BJ (cell line): ENCODE measurements at regions not wholly inside any gene's neighbourhood (a gene's known extent, or its start where the extent isn't known, plus 50 kb on each side); places are given as distances from the start of the nearest gene placed in this dataset. TPM values are rescaled to one million over a fixed set of nuclear protein-coding genes. Genes with fewer than 3 reads are reported as not detected.

ENCODE experiments used
- CTCF ChIA-PET: fragments of 350-600 bp; formaldehyde crosslinking; extraction: SDS; loops from one replicate; lab custom pipeline; 2021; ENCODE audit warnings: antibody characterized with exemption, inconsistent platforms; lab: Yijun Ruan, JAX
- POLR2A ChIA-PET: fragments of 300-600 bp; sonication (Branson Sonifier 250); formaldehyde crosslinking; extraction: SDS; loops from one replicate; lab custom pipeline; 2021; ENCODE audit warnings: antibody characterized with exemption; lab: Charles Lee
- DNase-seq: peaks from one replicate; pipeline ENCODE4 v3.0.0-alpha.2; 2011; ENCODE audit warnings: low read depth
- H3K27me3 ChIP-seq: 2 replicates; pipeline ENCODE4 v1.6.0; 2011; ENCODE audit warnings: low read length; ENCODE audit not compliant: control insufficient read depth, insufficient read depth
- H3K36me3 ChIP-seq: 2 replicates; pipeline ENCODE4 v1.5.1; 2011; ENCODE audit warnings: low read length; ENCODE audit not compliant: control insufficient read depth, insufficient read depth
- H3K4me3 ChIP-seq: 2 replicates; pipeline ENCODE4 v1.5.1; 2011; ENCODE audit warnings: low read depth, mild to moderate bottlenecking, control low read depth, low read length
- CTCF ChIP-seq: IDR thresholded peaks from 2 replicates; pipeline ENCODE4 v1.5.1; 2011; ENCODE audit warnings: low read depth, mild to moderate bottlenecking, control low read depth, inconsistent platforms, low read length, moderate library complexity; ENCODE audit not compliant: insufficient read depth
- small RNA-seq: library from RNA; depleted of rRNA; stranded (forward); fragments of <200 nt; gene quantifications from one replicate; pipeline ENCODE3, GENCODE V24; 2012; ENCODE audit warnings: low replicate concordance, low read depth; ENCODE audit not compliant: insufficient read length

GRCh38 chr20:24042646-24043045 lies 54.1 kb upstream of the GGTLC1 start:
- no peaks in the 10 kb centered on the region for H3K36me3 ChIP-seq
- no peak overlapping the region for H3K4me3 ChIP-seq
- H3K27me3 ChIP-seq, result no peaks in the 10 kb centered on the region
- POLR2A ChIA-PET, result no interaction called here
- no peak for DNase-seq
- CTCF ChIA-PET, result interaction anchor here (0.7 kb wide), 1 partner anchor 1763 kb away, joined by 3 read pairs; no protein-coding TSS in a partner anchor
- no peak for TF ChIP-seq CTCF

- Histone ChIP-seq H3K4me3 (no peak overlapping the region), H3K36me3 (no peaks in the 10 kb centered on the region), H3K27me3 (no peaks in the 10 kb centered on the region)
- ChIA-PET POLR2A (no interaction called here), CTCF (no interaction called here)
- DNase-seq, result no peak
- no peak for TF ChIP-seq CTCF
Observed at GRCh38 chr20:24040896-24041459, 52.4 kb upstream of the GGTLC1 start.

- no peak for TF ChIP-seq CTCF
- Histone ChIP-seq H3K4me3 (no peak overlapping the region), H3K36me3 (no peaks in the 10 kb centered on the region), H3K27me3 (no peaks in the 10 kb centered on the region)
- DNase-seq, result no peak
- ChIA-PET CTCF (no interaction called here), POLR2A (no interaction called here)
Observed at GRCh38 chr20:24039196-24039595, 50.6 kb upstream of the GGTLC1 start.

Small RNA genes in the stretch of these regions (small RNA-seq; reads per million reads assigned to genes)
- not detected for gene RNU1-23P
